ENCODE measurements at regions not wholly inside any gene's neighbourhood (a gene's known extent, or its start where the extent isn't known, plus 50 kb on each side); places are given as distances from the start of the nearest gene placed in this dataset.

- no peaks in the 10 kb centered on the region for H3K9me3 Mint-ChIP-seq
These were observed 214.9 kb downstream of the LY86 start for GRCh38 chr6:6803180-6803977.

GRCh38 chr6:6804843-6805615 lies 216.5 kb downstream of the LY86 start:
- ATAC-seq = no peak
- no peaks in the 10 kb centered on the region for H3K9me3 Mint-ChIP-seq
- DNase-seq (ENCODE audit: low spot score in 2 of 2) = no peak
- peaks cover 25% of the 10 kb centered on the region for H3K4me1 Mint-ChIP-seq
- no peak overlapping the region for H3K4me3 Mint-ChIP-seq
- no peak overlapping the region for H3K27ac Mint-ChIP-seq
- H3K36me3 Mint-ChIP-seq = no peaks in the 10 kb centered on the region

More at GRCh38 chr6:6803180-6803977, 214.9 kb downstream of the LY86 start:
- ATAC-seq (peak; percentile 62), DNase-seq (ENCODE audit: low spot score in 2 of 2) (no peak)
- H3K27ac Mint-ChIP-seq = peak overlapping the region; percentile 48
- peaks cover 35% of the 10 kb centered on the region for H3K4me1 Mint-ChIP-seq
- no peak overlapping the region for H3K4me3 Mint-ChIP-seq
- no peaks in the 10 kb centered on the region for H3K36me3 Mint-ChIP-seq

- DNase-seq (ENCODE audit: low spot score in 2 of 2) (no peak), ATAC-seq (no peak)
- peaks cover 34% of the 10 kb centered on the region for H3K4me1 Mint-ChIP-seq
- H3K4me3 Mint-ChIP-seq = no peak overlapping the region
- no peaks in the 10 kb centered on the region for H3K9me3 Mint-ChIP-seq
- no peaks in the 10 kb centered on the region for H3K36me3 Mint-ChIP-seq
- H3K27ac Mint-ChIP-seq = no peak overlapping the region
These were observed 218.5 kb downstream of the LY86 start for GRCh38 chr6:6806844-6807518.

GRCh38 chr6:6808343-6808742 lies 219.8 kb downstream of the LY86 start:
- Mint-ChIP-seq H3K27ac (no peak overlapping the region), H3K9me3 (no peaks in the 10 kb centered on the region)
- no peak for DNase-seq (ENCODE audit: low spot score in 2 of 2)

GRCh38 chr6:6808915-6809314 lies 220.4 kb downstream of the LY86 start:
- no peak overlapping the region for H3K4me3 Mint-ChIP-seq
- ATAC-seq (no peak), DNase-seq (ENCODE audit: low spot score in 2 of 2) (no peak)
- no peak overlapping the region for H3K27ac Mint-ChIP-seq
- peaks cover 29% of the 10 kb centered on the region for H3K4me1 Mint-ChIP-seq
- no peaks in the 10 kb centered on the region for H3K9me3 Mint-ChIP-seq
- H3K36me3 Mint-ChIP-seq = no peaks in the 10 kb centered on the region

More at GRCh38 chr6:6808343-6808742, 219.8 kb downstream of the LY86 start:
- Mint-ChIP-seq H3K36me3 (no peaks in the 10 kb centered on the region), H3K4me1 (peaks cover 35% of the 10 kb centered on the region), H3K4me3 (no peak overlapping the region)
- no peak for ATAC-seq

- peak; percentile 39 for ATAC-seq
- DNase-seq (ENCODE audit: low spot score in 2 of 2) = no peak
- Mint-ChIP-seq H3K9me3 (no peaks in the 10 kb centered on the region), H3K4me3 (peak overlapping the region; percentile 67), H3K36me3 (no peaks in the 10 kb centered on the region), H3K27ac (peak overlapping the region; percentile 74), H3K4me1 (peaks cover 21% of the 10 kb centered on the region)
These were observed 222.2 kb downstream of the LY86 start for GRCh38 chr6:6810727-6811126.

GRCh38 chr6:6811128-6812009 lies 222.8 kb downstream of the LY86 start:
- Mint-ChIP-seq H3K4me1 (peaks cover 21% of the 10 kb centered on the region), H3K36me3 (no peaks in the 10 kb centered on the region), H3K9me3 (no peaks in the 10 kb centered on the region), H3K4me3 (peak overlapping the region; percentile 67), H3K27ac (peak overlapping the region; percentile 74)
- DNase-seq (ENCODE audit: low spot score in 2 of 2) (no peak), ATAC-seq (peak; percentile 77)

GRCh38 chr6:6812427-6812826 lies 223.9 kb downstream of the LY86 start:
- Mint-ChIP-seq H3K36me3 (no peaks in the 10 kb centered on the region), H3K9me3 (no peaks in the 10 kb centered on the region), H3K4me3 (no peak overlapping the region), H3K27ac (no peak overlapping the region), H3K4me1 (peaks cover 21% of the 10 kb centered on the region)
- DNase-seq (ENCODE audit: low spot score in 2 of 2) = no peak
- no peak for ATAC-seq

- H3K36me3 Mint-ChIP-seq = no peaks in the 10 kb centered on the region
- H3K27ac Mint-ChIP-seq = no peak overlapping the region
- DNase-seq (ENCODE audit: low spot score in 2 of 2) = no peak
- no peak for ATAC-seq
- H3K9me3 Mint-ChIP-seq = no peaks in the 10 kb centered on the region
- H3K4me1 Mint-ChIP-seq = peaks cover 14% of the 10 kb centered on the region
- no peak overlapping the region for H3K4me3 Mint-ChIP-seq
These were observed 227.2 kb downstream of the LY86 start for GRCh38 chr6:6815732-6816131.

- Mint-ChIP-seq H3K36me3 (no peaks in the 10 kb centered on the region), H3K9me3 (no peaks in the 10 kb centered on the region), H3K4me3 (no peak overlapping the region), H3K27ac (no peak overlapping the region), H3K4me1 (peaks cover 4% of the 10 kb centered on the region)
- DNase-seq (ENCODE audit: low spot score in 2 of 2) = no peak
- ATAC-seq = no peak
These were observed 228.2 kb downstream of the LY86 start for GRCh38 chr6:6816716-6817115.

GRCh38 chr6:6818078-6818639 lies 229.6 kb downstream of the LY86 start:
- Mint-ChIP-seq H3K4me1 (no peaks in the 10 kb centered on the region), H3K36me3 (no peaks in the 10 kb centered on the region), H3K27ac (no peak overlapping the region), H3K4me3 (no peak overlapping the region), H3K9me3 (no peaks in the 10 kb centered on the region)
- ATAC-seq = no peak
- no peak for DNase-seq (ENCODE audit: low spot score in 2 of 2)

- Mint-ChIP-seq H3K4me1 (peaks cover 10% of the 10 kb centered on the region), H3K27ac (no peak overlapping the region), H3K36me3 (no peaks in the 10 kb centered on the region), H3K4me3 (no peak overlapping the region), H3K9me3 (no peaks in the 10 kb centered on the region)
- ATAC-seq (no peak), DNase-seq (ENCODE audit: low spot score in 2 of 2) (no peak)
These were observed 232.2 kb downstream of the LY86 start for GRCh38 chr6:6820641-6821238.

- Mint-ChIP-seq H3K4me1 (peaks cover 19% of the 10 kb centered on the region), H3K36me3 (no peaks in the 10 kb centered on the region), H3K4me3 (no peak overlapping the region), H3K27ac (no peak overlapping the region), H3K9me3 (no peaks in the 10 kb centered on the region)
- ATAC-seq (no peak), DNase-seq (ENCODE audit: low spot score in 2 of 2) (no peak)
These were observed 233.2 kb downstream of the LY86 start for GRCh38 chr6:6821639-6822261.

- Mint-ChIP-seq H3K36me3 (no peaks in the 10 kb centered on the region), H3K4me3 (no peak overlapping the region), H3K4me1 (peaks cover 27% of the 10 kb centered on the region), H3K27ac (no peak overlapping the region), H3K9me3 (no peaks in the 10 kb centered on the region)
- ATAC-seq = no peak
- DNase-seq (ENCODE audit: low spot score in 2 of 2) = no peak
These were observed 234.5 kb downstream of the LY86 start for GRCh38 chr6:6823030-6823429.

Measured in stimulated activated effector memory CD8-positive, alpha-beta T cell treated with anti-CD3 and anti-CD28 coated beads, Interleukin-12 subunit alpha, Interleukin-12 subunit beta, amount 100 ng/mL, for 72 hours (primary cell).